BJ (cell line): ENCODE measurements at regions not wholly inside any gene's neighbourhood (a gene's known extent, or its start where the extent isn't known, plus 50 kb on each side); places are given as distances from the start of the nearest gene placed in this dataset.
"Not testable (repeated sequence)": the region's sequence is repeated elsewhere in the genome, so short reads cannot be mapped to it uniquely, and the experiment has no call there.

ENCODE experiments used
- CTCF ChIA-PET: fragments of 350-600 bp; formaldehyde crosslinking; extraction: SDS; loops from one replicate; lab custom pipeline; 2021; ENCODE audit warnings: antibody characterized with exemption, inconsistent platforms; lab: Yijun Ruan, JAX
- POLR2A ChIA-PET: fragments of 300-600 bp; sonication (Branson Sonifier 250); formaldehyde crosslinking; extraction: SDS; loops from one replicate; lab custom pipeline; 2021; ENCODE audit warnings: antibody characterized with exemption; lab: Charles Lee
- DNase-seq: peaks from one replicate; pipeline ENCODE4 v3.0.0-alpha.2; 2011; ENCODE audit warnings: low read depth
- H3K27me3 ChIP-seq: 2 replicates; pipeline ENCODE4 v1.6.0; 2011; ENCODE audit warnings: low read length; ENCODE audit not compliant: control insufficient read depth, insufficient read depth
- H3K36me3 ChIP-seq: 2 replicates; pipeline ENCODE4 v1.5.1; 2011; ENCODE audit warnings: low read length; ENCODE audit not compliant: control insufficient read depth, insufficient read depth
- H3K4me3 ChIP-seq: 2 replicates; pipeline ENCODE4 v1.5.1; 2011; ENCODE audit warnings: low read depth, mild to moderate bottlenecking, control low read depth, low read length
- CTCF ChIP-seq: IDR thresholded peaks from 2 replicates; pipeline ENCODE4 v1.5.1; 2011; ENCODE audit warnings: low read depth, mild to moderate bottlenecking, control low read depth, inconsistent platforms, low read length, moderate library complexity; ENCODE audit not compliant: insufficient read depth

- no peak for DNase-seq
- peaks cover 3% of the 10 kb centered on the region; the same call in 1 of the 2 replicates for H3K36me3 ChIP-seq
- no peak for TF ChIP-seq CTCF
- H3K4me3 ChIP-seq = no peak overlapping the region
- H3K27me3 ChIP-seq = no peaks in the 10 kb centered on the region
- POLR2A ChIA-PET = no interaction called here
- CTCF ChIA-PET = interaction anchor here (0.6 to 1.3 kb wide), 2 partner anchors 9 to 228 kb away, joined by 3 read pairs; no protein-coding TSS in a partner anchor
Measured at GRCh38 chr17:31608659-31609254, 217.3 kb downstream of the RAB11FIP4 start.

- H3K27me3 ChIP-seq = no peaks in the 10 kb centered on the region
- no peak for TF ChIP-seq CTCF
- ChIA-PET CTCF (interaction anchor here (1.2 to 1.9 kb wide), 2 partner anchors 16 to 237 kb away, joined by 3 to 5 read pairs; no protein-coding TSS in a partner anchor), POLR2A (no interaction called here)
- H3K36me3 ChIP-seq = peaks cover 3% of the 10 kb centered on the region; the same call in 1 of the 2 replicates
- DNase-seq = no peak
- no peak overlapping the region for H3K4me3 ChIP-seq
Measured at GRCh38 chr17:31605761-31606160, 214.3 kb downstream of the RAB11FIP4 start.

GRCh38 chr17:31604936-31605335 lies 213.5 kb downstream of the RAB11FIP4 start:
- ChIA-PET POLR2A (interaction anchor here (0.7 kb wide), 1 partner anchor 41 kb away, joined by 3 read pairs; no protein-coding TSS in a partner anchor), CTCF (interaction anchor here (1.2 to 1.9 kb wide), 2 partner anchors 17 to 238 kb away, joined by 3 to 5 read pairs; no protein-coding TSS in a partner anchor)
- no peak for TF ChIP-seq CTCF
- no peaks in the 10 kb centered on the region for H3K27me3 ChIP-seq
- no peak overlapping the region for H3K4me3 ChIP-seq
- H3K36me3 ChIP-seq = peaks cover 3% of the 10 kb centered on the region; the same call in 1 of the 2 replicates
- no peak for DNase-seq

GRCh38 chr17:31600144-31600543 lies 208.7 kb downstream of the RAB11FIP4 start:
- DNase-seq, H3K4me3 ChIP-seq, CTCF ChIA-PET, H3K27me3 ChIP-seq: not testable (repeated sequence)
- POLR2A ChIA-PET = interaction anchor here (0.6 kb wide), 1 partner anchor 10 kb away, joined by 22 read pairs; no protein-coding TSS in a partner anchor
- peaks cover 10% of the 10 kb centered on the region for H3K36me3 ChIP-seq

GRCh38 chr17:31598921-31599571 lies 207.6 kb downstream of the RAB11FIP4 start:
- no peak overlapping the region for H3K4me3 ChIP-seq
- peaks cover 10% of the 10 kb centered on the region for H3K36me3 ChIP-seq
- ChIA-PET POLR2A (no interaction called here), CTCF (interaction anchor here (1.2 kb wide), 1 partner anchor 97 kb away, joined by 3 read pairs; no protein-coding TSS in a partner anchor)
- TF ChIP-seq CTCF = no peak
- no peak for DNase-seq
- no peaks in the 10 kb centered on the region for H3K27me3 ChIP-seq
